SK-N-SH treated with all-trans-retinoic acid at 6 μM for 48 hours (cell line): ENCODE measurements at regions not wholly inside any gene's neighbourhood (a gene's known extent, or its start where the extent isn't known, plus 50 kb on each side); places are given as distances from the start of the nearest gene placed in this dataset.

Source experiments
- ATAC-seq: fragments of 200-7000 bp; cut with Tn5 transposase; 3 replicates; pipeline ENCODE4 v1.9.1; 2020; ENCODE audit warnings: mild to moderate bottlenecking, moderate library complexity
- ARNTL ChIP-seq: fragments of 450-650 bp; formaldehyde crosslinking; IDR thresholded peaks from 2 replicates; pipeline ENCODE4 v1.5.0; 2020; ENCODE audit warnings: low read depth, mild to moderate bottlenecking, moderate library complexity, borderline replicate concordance
- BACH2 ChIP-seq: fragments of 250-450 bp; sonication (Bioruptor Pico); IDR thresholded peaks from 2 replicates; pipeline ENCODE4 v1.9.0; 2021; ENCODE audit warnings: mild to moderate bottlenecking, borderline replicate concordance
- CREB5 ChIP-seq: fragments of 250-450 bp; sonication (Bioruptor Pico); IDR thresholded peaks from 2 replicates; pipeline ENCODE4 v1.5.1; 2020; ENCODE audit warnings: low read depth, mild to moderate bottlenecking, moderate library complexity
- CSDC2 ChIP-seq: fragments of 250-450 bp; sonication (Bioruptor Pico); IDR thresholded peaks from 2 replicates; pipeline ENCODE4 v1.5.0; 2020; ENCODE audit warnings: mild to moderate bottlenecking, moderate library complexity
- CSRNP3 ChIP-seq: fragments of 250-450 bp; sonication (Bioruptor Pico); IDR thresholded peaks from 2 replicates; pipeline ENCODE4 v1.5.1; 2021; ENCODE audit warnings: mild to moderate bottlenecking, moderate library complexity
- ESRRG ChIP-seq: fragments of 250-450 bp; sonication (Bioruptor Pico); IDR thresholded peaks from 2 replicates; pipeline ENCODE4 v1.6.1; 2021; ENCODE audit warnings: mild to moderate bottlenecking
- GLIS3 ChIP-seq: fragments of 250-450 bp; sonication (Bioruptor Pico); IDR thresholded peaks from 2 replicates; pipeline ENCODE4 v1.5.0; 2020; ENCODE audit warnings: mild to moderate bottlenecking, moderate library complexity
- ISL1 ChIP-seq: fragments of 250-450 bp; sonication (Bioruptor Pico); IDR thresholded peaks from 2 replicates; pipeline ENCODE4 v2.1.2; 2022; ENCODE audit warnings: mild to moderate bottlenecking, moderate library complexity
- OSR1 ChIP-seq: fragments of 250-450 bp; sonication (Bioruptor Pico); IDR thresholded peaks from 2 replicates; pipeline ENCODE4 v1.8.0; 2022; ENCODE audit warnings: moderate library complexity, mild to moderate bottlenecking, inconsistent platforms
- PATZ1 ChIP-seq: fragments of 250-450 bp; sonication (Bioruptor Pico); IDR thresholded peaks from 2 replicates; pipeline ENCODE4 v1.8.0; 2020; ENCODE audit warnings: mild to moderate bottlenecking, moderate library complexity, borderline replicate concordance
- POU6F1 ChIP-seq: fragments of 250-450 bp; sonication (Bioruptor Pico); IDR thresholded peaks from 2 replicates; pipeline ENCODE4 v1.8.0; 2021; ENCODE audit warnings: low read depth, mild to moderate bottlenecking, moderate library complexity, borderline replicate concordance
- PPARA ChIP-seq: fragments of 250-450 bp; sonication (Bioruptor Pico); IDR thresholded peaks from 2 replicates; pipeline ENCODE4 v1.5.0; 2020; ENCODE audit warnings: mild to moderate bottlenecking, borderline replicate concordance
- RARB ChIP-seq: fragments of 250-450 bp; sonication (Bioruptor Pico); IDR thresholded peaks from 2 replicates; pipeline ENCODE4 v1.8.0; 2021; ENCODE audit warnings: mild to moderate bottlenecking, moderate library complexity
- SNAI2 ChIP-seq: fragments of 250-450 bp; sonication (Bioruptor Pico); IDR thresholded peaks from 2 replicates; pipeline ENCODE4 v1.5.0; 2020; ENCODE audit warnings: mild to moderate bottlenecking, moderate library complexity
- TCF4 ChIP-seq: fragments of 250-450 bp; sonication (Bioruptor Pico); IDR thresholded peaks from 2 replicates; pipeline ENCODE4 v1.8.0; 2021; ENCODE audit warnings: mild to moderate bottlenecking, moderate library complexity, borderline replicate concordance
- TOX ChIP-seq: fragments of 250-450 bp; sonication (Bioruptor Pico); IDR thresholded peaks from 2 replicates; pipeline ENCODE4 v1.8.0; 2021; ENCODE audit warnings: mild to moderate bottlenecking, moderate library complexity, borderline replicate concordance
- TSHZ2 ChIP-seq: fragments of 250-450 bp; sonication (Bioruptor Pico); IDR thresholded peaks from 2 replicates; pipeline ENCODE4 v1.5.0; 2020; ENCODE audit warnings: mild to moderate bottlenecking, moderate library complexity
- ZC3H10 ChIP-seq: fragments of 250-450 bp; sonication (Bioruptor Pico); IDR thresholded peaks from 2 replicates; pipeline ENCODE4 v1.5.1; 2021; ENCODE audit warnings: mild to moderate bottlenecking, moderate library complexity
- ZFP3 ChIP-seq: fragments of 250-450 bp; sonication (Bioruptor Pico); IDR thresholded peaks from 2 replicates; pipeline ENCODE4 v1.5.0; 2020; ENCODE audit warnings: mild to moderate bottlenecking, moderate library complexity
- ZFP30 ChIP-seq: fragments of 450-650 bp; formaldehyde crosslinking; IDR thresholded peaks from 2 replicates; pipeline ENCODE4 v1.5.0; 2022; ENCODE audit warnings: mild to moderate bottlenecking, moderate library complexity
- ZNF565 ChIP-seq: fragments of 450-650 bp; formaldehyde crosslinking; conservative IDR thresholded peaks from 2 replicates; pipeline ENCODE4 v1.5.0; 2020; ENCODE audit warnings: low read depth, mild to moderate bottlenecking, moderate library complexity
- ZNF70 ChIP-seq: fragments of 450-650 bp; formaldehyde crosslinking; IDR thresholded peaks from 2 replicates; pipeline ENCODE4 v1.5.0; 2020; ENCODE audit warnings: mild to moderate bottlenecking, moderate library complexity
- ZNF8 ChIP-seq: fragments of 450-650 bp; formaldehyde crosslinking; IDR thresholded peaks from 2 replicates; pipeline ENCODE4 v1.5.0; 2020; ENCODE audit warnings: mild to moderate bottlenecking, moderate library complexity

- TF ChIP-seq RARB (CRISPR knock-in tag) (no peak), PATZ1 (CRISPR knock-in tag) (no peak), ESRRG (CRISPR knock-in tag) (no peak), BACH2 (CRISPR knock-in tag) (no peak), PPARA (CRISPR knock-in tag) (no peak), SNAI2 (CRISPR knock-in tag) (no peak), CSDC2 (CRISPR knock-in tag) (no peak), CREB5 (no peak), OSR1 (CRISPR knock-in tag) (no peak), TOX (no peak), ZFP3 (no peak), ZC3H10 (no peak), TCF4 (CRISPR knock-in tag) (no peak), CSRNP3 (CRISPR knock-in tag) (no peak), ZNF565 (CRISPR knock-in tag) (no peak), ZNF70 (CRISPR knock-in tag) (no peak), ISL1 (no peak), TSHZ2 (CRISPR knock-in tag) (no peak), POU6F1 (CRISPR knock-in tag) (no peak)
- no peak for ATAC-seq
Measured at GRCh38 chr12:126897778-126898177, 1369.2 kb upstream of the TMEM132C start.

- ATAC-seq, result no peak
- TF ChIP-seq ZNF70 (CRISPR knock-in tag), result no peak
- no peak for TF ChIP-seq ZFP3
- no peak for TF ChIP-seq ZFP30 (CRISPR knock-in tag)
- no peak for TF ChIP-seq GLIS3 (CRISPR knock-in tag)
- TF ChIP-seq PPARA (CRISPR knock-in tag), result no peak
- TF ChIP-seq ESRRG (CRISPR knock-in tag), result no peak
- no peak for TF ChIP-seq ARNTL (CRISPR knock-in tag)
- no peak for TF ChIP-seq RARB (CRISPR knock-in tag)
- no peak for TF ChIP-seq CSRNP3 (CRISPR knock-in tag)
- no peak for TF ChIP-seq PATZ1 (CRISPR knock-in tag)
- no peak for TF ChIP-seq OSR1 (CRISPR knock-in tag)
- no peak for TF ChIP-seq BACH2 (CRISPR knock-in tag)
- no peak for TF ChIP-seq SNAI2 (CRISPR knock-in tag)
- no peak for TF ChIP-seq ISL1
- no peak for TF ChIP-seq CSDC2 (CRISPR knock-in tag)
- no peak for TF ChIP-seq ZNF8 (CRISPR knock-in tag)
Measured at GRCh38 chr12:126898562-126898961, 1368.4 kb upstream of the TMEM132C start.
